ENCODE measurements at regions not wholly inside any gene's neighbourhood (a gene's known extent, or its start where the extent isn't known, plus 50 kb on each side); places are given as distances from the start of the nearest gene placed in this dataset.
"Not testable (repeated sequence)": the region's sequence is repeated elsewhere in the genome, so short reads cannot be mapped to it uniquely, and the experiment has no call there.

DNA sequence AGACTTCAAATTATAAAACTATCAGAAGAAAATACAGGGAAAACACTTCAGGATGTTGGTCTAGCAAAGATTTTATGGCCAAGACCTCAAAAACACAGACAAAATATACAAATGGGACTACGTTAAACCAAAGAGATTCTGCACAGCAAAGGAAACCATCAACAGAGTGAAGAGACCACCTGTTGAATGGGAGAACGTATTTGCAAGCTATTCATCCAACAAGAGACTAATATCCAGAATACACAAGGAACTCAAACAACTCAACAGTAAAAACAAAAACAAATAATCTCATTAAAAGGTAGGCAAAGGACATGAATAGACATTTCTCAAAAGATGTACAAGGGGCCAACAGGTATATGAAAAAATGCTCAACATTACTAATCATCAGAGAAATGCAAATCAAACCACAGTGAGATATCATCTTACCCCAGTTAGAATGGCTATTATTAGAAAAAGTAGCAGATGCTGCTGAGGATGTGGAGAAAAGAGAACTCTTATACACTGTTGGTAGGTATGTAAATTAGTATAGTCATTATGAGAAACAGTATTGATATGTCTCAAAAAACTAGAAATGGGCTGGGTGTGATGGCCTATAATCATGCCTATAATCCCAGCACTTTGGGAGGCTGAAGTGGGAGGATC is 112.6 kb downstream of the LRIG2 start:
- intact Hi-C loops (cut with DNase I): no loop called here
- no peak for DNase-seq

DNA sequence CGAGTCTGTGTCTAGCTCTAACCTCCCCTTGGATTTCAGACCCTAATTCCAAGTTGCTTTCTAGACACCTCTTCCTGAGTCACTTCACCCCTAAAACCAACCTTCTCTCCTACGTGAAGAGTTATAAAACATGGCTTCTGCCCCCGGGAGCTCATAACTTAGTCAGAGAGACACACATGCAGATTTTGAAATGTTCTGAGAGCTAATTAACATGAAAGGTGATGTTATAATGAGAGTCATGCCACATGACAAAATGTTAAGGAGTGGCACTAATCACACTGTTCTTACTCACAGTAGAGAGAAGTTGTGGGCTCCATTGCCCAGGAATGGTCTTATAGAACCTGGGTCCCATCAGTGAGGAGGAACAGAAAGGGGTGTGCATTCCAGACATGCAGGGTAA is 117.1 kb downstream of the LRIG2 start:
- intact Hi-C loops (cut with DNase I): no loop called here
- DNase-seq: peak in 15 of 42 donors; percentile 1 to 71 (median 34)

DNA sequence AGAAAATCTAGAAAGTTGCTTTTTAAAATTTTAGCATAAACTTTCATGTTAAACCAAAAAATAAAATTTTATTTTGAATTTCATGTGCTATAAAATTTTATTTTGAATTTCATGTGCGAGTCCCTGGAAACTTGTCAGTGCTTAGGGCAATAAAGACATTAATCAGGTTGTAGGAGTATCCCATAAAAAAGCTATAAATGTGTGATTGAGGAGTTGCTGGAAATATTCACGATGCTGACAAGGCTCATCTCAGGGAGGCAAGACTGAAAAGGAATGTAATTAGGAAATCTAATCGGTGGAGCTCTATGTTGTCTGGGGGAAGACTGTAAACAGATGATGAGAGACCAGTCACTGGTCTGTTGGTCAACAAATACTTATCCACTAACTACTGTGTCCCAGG is 117.9 kb downstream of the LRIG2 start:
- intact Hi-C loops (cut with DNase I): no loop called here
- DNase-seq: no peak

DNA sequence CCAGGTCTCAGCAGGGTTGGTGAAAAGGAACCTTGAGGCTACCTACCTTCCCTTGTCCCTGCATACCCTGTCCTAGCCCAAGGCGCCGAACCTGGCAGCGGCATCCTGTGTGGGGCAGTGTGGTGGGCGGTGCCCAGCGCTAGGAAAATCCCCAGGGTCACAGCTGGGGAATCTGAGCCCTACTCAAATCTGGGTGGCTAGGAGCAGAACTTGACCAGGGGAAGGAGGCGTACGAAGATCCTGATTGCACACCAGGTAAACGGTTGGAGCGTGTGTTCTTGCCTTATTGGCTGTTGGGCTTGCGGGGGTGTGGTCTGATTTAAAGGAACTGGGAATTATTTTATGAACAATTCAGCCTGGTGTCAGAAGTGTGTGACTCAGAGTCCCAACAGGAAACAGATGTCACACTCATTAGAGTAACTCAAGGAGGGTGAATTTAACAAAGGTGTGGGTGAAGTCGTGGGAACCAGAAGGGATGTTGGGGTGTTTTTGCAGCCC is 118.6 kb downstream of the LRIG2 start:
- peak in 39 of 42 donors; percentile 5 to 87 (median 57) for DNase-seq
- intact Hi-C loops (cut with DNase I): no loop called here

DNA sequence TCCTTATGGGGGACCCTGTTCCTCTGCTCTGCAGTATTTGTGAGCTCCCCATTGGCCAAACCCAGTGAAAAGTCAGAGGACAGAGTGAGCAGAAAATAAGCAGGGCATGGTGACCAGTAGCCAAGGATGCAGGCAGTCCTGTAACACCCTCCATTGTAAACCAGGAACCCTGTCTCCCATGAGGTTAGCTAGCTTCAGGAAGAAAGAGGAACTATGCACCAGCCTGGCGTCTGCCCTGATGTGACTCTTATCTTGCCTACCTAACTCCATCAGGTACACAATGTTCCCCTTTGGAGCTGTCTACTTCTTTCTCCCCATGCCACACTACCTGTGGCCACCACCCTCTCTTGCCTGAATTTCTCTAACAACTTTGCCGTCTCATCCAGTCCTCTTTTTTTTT is 119.2 kb downstream of the LRIG2 start:
- no peak for DNase-seq
- intact Hi-C loops (cut with DNase I): no loop called here

DNA sequence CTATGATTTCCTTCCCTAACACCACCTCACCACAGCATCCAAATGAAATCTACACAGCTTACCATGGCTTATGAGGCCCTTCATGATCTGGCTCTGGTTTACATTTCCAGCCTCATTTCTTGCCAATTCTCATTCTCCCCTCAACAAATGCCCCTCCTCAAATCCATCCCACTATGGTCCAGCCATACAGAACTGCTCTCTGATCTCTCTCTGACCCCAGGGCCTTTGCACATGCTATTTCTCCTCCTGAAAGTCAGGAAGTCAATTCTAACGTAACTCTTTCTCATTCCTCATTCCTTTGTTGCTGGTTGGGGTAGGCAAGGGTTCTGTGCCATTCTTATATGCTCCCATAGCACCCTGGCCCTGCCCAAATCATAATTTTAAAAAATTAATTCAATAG is 120.0 kb downstream of the LRIG2 start:
- DNase-seq: no peak
- intact Hi-C loops (cut with DNase I): no loop called here

DNA sequence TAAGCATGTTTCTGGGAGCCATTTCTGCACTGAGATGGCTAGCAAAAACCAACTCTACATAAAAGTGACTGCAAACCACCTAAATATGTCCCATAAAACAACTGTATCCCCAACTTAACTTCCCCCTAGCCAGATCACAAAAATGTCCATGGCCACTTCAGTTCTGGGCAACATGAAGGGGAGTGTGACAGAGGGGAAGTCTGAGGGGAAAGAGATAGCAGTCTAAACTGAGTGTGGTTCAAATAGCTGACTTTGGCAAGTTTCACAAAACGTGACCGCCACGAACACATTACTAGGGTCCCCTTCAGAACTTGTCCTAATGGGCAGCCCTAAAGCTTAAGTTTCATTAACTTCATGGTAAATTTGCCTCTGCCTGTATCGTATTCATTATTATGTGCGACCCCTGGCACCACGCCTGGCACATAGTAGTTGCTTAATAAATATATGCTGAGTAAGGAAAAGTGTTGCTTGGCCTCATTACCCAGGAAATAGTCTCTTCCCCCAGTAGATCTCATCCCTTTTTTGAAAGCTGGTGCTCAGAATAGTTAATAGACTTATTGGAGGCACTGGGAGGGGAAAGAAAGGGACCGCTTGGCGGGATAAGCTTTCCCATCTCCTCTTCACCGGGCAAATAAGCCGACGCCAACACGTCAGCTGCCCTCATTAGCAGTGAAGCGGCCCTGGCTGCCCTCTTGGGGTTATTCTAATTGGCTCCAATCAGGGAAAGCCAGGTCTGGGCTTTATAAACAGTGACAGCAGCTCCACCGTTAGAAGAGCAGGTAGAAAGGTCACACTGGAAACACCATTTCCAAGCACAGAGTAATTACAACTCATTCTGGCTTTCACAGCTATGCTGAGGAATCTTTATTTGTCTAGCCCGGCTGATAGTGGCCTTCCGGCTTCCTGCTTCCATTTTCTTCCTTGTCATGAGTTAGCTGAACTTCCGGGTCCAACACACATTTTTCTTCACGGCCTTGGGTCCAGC is 122.1 kb downstream of the LRIG2 start:
- no peak for DNase-seq
- intact Hi-C loops (cut with DNase I): no loop called here

DNA sequence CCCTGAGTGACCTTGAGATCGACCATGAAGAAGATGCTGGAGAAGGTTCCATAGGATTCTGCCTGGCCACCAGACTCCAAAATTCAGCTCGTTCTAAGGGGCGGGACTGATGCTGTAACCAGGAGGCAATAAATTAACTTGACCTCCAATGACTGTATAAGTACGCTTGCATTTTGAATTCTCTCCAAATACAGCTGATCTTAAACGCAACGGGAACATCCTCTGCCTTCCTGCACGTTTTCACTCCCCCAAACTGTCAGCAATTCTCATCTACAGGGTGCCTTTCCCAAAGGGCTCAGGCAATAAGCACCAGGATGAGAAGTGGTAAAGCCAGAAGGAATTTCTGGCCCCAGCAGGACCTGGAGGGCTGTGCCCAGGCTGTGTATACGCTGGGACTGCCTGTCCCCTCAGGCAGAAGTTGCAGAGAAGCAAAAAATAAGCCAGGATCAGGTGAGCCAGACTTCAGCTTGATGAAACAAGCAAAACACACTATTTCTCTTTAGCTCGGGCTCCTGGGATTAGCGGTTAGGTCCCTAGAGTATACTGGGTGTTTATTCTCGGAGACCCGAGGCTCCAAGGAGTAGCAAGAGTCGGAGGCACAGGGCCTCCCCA is 124.8 kb downstream of the LRIG2 start:
- intact Hi-C loops (cut with DNase I): no loop called here
- no peak for DNase-seq

DNA sequence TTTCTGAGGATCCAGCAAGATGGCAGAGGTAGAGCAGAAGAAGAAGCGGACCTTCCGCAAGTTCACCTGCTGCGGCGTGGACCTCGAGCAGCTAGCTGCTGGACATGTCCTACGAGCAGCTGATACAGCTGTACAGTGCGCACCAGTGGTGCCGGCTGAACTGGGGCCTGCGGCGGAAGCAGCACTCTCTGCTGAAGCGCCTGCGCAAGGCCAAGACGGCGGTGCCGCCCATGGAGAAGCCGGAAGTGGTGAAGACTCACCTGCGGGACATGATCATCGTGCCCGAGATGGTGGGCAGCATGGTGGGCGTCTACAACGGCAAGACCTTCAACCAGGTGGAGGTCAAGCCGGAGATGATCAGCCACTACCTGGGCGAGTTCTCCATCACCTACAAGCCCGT is 125.8 kb downstream of the LRIG2 start:
- intact Hi-C loops (cut with DNase I): no loop called here
- DNase-seq: no peak

DNA sequence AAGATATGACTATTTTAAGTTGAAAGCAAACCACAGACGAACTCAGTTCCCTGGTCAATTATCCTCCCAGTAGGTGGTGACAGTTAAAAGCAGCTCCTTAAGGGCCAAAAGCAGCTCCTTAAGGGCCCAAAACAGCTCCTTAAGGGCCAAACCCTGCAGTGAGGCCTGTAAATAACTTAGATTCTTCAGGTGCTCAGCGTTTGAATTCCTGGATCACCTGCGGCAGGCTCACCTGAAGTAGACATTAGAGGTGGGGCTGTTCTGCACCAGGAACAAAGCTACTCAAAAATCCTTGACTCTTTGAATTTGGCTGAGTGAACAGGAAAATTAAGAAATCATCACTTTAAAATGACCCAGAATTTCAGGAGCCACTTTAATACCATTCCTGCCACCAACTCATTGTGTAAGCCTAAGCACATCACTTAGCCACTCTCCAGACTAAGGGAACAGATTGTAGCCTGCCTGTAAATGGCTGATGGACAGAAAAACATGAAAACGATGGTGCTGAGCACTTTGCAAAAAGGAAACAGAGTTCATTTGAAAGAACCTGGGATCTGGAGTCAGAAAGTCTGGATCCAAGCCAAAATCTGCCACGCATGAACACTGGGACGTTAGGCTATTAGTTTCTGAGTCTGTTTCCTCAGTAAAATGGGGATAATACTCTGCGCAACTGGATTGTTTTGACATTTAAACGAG is 126.9 kb downstream of the LRIG2 start:
- no peak for DNase-seq
- intact Hi-C loops (cut with DNase I): no loop called here

DNA sequence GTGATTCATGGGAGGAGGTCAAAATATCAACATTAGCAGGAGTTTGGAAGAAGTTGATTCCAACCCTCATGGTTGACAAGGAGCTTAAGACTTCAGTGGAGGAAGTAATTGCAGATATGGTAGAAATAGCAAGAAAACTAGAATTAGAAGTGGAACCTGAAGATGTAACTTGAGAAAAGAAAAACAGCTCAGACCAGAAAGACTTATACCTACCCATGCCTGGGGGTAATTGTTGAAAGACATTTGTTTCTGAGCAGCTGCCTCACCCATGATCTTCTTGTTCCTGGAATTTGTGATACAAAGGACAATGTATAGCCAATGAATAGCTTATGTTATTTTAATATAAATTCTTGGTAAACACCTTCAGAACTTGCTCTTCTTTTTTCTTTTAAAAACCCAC is 128.6 kb downstream of the LRIG2 start:
- DNase-seq: no peak
- intact Hi-C loops (cut with DNase I): no loop called here

DNA sequence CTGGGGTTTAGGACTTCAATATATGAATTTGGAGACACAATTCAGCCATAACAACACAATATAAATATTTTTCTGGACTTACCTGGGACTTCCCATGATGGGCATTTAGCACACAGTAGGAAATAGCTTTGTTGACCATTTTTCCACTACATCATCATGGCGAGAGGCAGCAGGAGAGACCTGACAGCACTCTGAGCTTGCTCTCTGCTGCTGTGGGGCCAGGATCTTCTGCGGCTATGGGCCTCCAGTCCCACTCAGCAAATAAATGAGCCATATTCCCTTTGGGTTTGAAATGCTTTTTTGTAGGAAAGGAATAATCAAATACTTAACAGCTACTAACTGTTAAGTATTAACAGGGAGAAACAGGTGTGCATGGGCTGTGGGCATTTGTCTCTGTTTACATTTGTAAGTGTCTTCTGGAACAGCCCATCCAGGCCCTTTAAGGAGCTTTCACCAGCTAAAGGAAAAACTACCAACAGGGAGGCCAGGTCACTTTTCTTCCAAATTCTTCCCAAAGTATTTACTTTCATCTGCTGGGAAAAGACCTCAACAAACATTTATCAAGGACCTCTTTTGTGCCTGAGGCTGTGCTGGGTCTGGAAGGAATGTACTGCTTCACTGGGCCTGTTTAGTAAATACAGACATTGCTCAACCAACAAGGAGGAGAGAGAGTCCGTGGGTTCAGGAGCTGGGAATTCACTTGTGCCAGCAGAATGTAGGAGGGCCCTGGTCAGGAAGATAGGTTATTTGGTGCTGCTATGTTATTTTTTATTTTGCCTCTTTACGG is 133.2 kb downstream of the LRIG2 start:
- no peak for DNase-seq
- intact Hi-C loops (cut with DNase I): no loop called here

DNA sequence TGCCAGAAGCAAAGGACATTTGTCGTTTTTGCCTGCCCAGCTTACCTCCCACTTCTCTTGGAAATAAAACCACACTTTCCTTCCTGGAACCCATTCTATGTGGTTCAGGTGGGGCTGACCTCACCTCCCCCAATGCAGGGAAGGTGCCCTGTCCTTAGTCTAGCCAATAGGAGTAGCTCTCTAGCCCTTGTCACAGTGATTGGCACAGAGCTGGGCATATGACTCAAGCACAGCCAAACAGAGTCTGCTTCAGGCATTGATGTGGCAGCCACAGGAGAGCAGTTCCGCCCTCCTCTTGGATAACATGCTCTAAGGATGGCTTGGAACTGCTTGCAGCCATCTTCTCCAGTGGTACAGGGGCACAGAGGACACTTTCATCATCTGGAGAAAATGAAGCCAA is 134.0 kb downstream of the LRIG2 start:
- intact Hi-C loops (cut with DNase I): no loop called here

DNA sequence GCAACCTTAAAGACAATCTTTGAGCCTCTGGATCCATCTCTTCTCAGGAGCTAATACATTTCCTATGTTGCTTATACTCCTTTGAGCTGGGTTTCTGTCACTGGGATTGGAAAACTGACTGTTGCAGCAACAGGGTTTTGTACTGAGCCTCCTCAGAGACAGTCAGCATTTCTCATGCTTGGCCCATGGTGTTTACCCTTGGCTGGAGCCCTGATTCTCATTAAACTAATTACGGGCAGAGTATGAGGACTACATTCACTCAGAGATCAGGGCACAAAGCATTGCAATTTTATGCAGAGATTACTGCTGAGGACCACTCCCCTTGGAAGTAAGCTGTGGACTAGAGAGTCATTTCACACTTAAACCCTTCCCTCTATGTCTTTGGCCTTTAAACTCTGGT is 134.5 kb downstream of the LRIG2 start:
- intact Hi-C loops (cut with DNase I): no loop called here
- no peak for DNase-seq

More for the DNA sequence above, 134.0 kb downstream of the LRIG2 start:
- no peak for DNase-seq

DNA sequence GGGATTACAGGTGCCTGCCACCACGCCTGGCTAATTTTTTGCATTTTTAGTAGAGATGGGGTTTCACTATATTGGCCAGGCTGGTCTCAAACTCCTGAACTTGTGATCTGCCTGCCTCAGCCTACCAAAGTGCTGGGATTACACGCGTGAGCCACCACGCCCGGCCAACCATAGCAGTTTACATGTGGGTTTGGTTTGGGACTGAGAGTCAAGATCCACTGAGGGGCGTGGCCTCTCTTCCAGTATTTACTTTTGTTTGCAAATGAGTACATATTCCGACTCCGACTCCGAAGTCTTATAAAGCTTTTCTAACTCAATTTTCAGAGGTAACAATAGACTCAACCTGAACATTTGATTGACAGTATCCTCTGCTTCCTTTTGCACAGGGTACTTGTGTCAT is 135.4 kb downstream of the LRIG2 start:
- intact Hi-C loops (cut with DNase I); DNase-seq: not testable (repeated sequence)

DNA sequence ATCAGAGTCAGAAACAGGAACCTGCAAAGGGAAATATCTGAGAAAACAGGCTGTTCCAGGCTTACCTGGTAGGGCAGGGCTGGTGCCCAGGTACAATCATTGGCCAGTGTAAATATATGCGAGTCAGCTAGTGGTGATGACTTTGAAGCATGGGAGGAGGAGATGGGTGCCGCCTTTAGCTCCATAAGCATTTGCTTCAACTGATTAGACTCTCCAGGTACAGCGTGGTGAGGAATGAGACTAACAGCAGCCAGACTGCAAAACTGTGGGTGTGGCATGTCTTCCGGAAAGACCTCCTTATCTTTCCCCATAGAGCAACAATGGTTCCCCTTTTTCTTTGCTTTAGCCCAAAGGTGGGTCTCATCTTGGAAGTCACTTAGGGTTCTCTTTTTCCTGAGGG is 137.2 kb downstream of the LRIG2 start:
- intact Hi-C loops (cut with DNase I): no loop called here
- DNase-seq: no peak

DNA sequence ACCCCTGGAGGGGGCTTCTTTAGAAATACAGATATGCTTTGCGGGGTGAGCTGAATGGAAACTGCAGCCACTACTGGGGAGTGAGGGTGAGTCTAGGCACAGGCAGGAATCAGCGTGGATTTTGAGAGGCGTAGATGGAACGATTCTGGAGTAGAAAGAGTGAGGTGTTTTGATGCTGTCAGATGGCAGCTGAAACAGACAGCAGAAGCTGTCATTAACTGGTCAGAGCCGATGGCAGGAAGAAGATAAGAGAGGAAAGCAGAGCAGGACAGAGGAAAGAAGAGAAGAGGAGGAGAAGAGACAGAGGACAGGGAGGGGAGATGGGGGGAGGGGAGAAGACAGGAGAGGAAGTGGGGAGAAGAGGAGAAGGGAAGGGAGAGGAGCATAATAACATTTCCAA is 138.5 kb downstream of the LRIG2 start:
- intact Hi-C loops (cut with DNase I): no loop called here
- no peak for DNase-seq

DNA sequence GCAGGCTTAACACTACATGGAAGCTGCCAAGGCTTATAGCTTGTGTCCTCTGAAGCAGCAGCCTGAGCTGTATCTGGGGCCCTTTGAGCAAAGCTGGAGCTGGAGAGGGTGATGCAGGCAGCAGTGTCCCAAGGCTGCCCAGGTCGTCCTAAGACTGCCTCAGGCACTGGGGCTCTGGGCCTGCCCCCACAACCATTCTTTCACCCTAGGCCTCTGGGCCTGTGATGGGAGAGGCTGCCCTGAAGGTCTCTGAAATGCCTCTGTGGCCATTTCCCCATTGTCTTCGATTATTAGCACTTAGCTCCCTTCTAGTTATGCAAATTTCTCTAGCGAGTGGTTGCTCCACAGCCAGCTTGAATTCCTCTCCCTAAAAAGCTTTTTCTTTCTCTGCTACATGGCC is 142.0 kb downstream of the LRIG2 start:
- intact Hi-C loops (cut with DNase I): no loop called here
- no peak for DNase-seq

DNA sequence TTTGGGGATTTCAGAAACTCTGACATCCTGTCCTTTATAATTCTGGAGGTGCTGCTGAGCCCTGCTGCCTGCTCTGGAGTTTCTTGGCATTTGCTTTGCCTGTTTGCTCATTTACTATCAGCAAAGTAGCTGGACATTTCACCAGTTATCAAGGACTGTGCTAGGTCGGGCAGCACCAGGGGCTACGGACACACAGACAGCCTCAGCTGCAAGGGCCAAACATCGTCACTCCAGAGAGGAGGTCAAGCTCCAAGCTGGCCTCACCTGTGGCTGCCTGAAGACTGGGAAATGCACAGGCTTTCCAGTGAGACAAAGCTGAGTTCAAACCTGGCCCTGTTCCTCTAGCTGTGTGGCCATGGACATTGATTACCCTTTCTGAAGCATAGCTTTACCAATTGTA is 143.7 kb downstream of the LRIG2 start:
- no peak for DNase-seq

More for the DNA sequence above, 143.7 kb downstream of the LRIG2 start:
- intact Hi-C loops (cut with DNase I): no loop called here
